ENCODE measurements at regions not wholly inside any gene's neighbourhood (a gene's known extent, or its start where the extent isn't known, plus 50 kb on each side); places are given as distances from the start of the nearest gene placed in this dataset.

GRCh38 chr6:82062219-82062618 lies 185.3 kb downstream of the IBTK start:
- TF ChIP-seq CTCF (IDR thresholded peaks at IDR 0.05; ENCODE audit: low read depth, low read length, poor library complexity, severe bottlenecking) (no peak), EZH2phosphoT487 (IDR thresholded peaks at IDR 0.05; ENCODE audit: borderline replicate concordance, low read length) (no peak)

Measured in DOHH2 (cell line).